ENCODE measurements at regions not wholly inside any gene's neighbourhood (a gene's known extent, or its start where the extent isn't known, plus 50 kb on each side); places are given as distances from the start of the nearest gene placed in this dataset.

- DNase-seq: no peak
- in situ Hi-C loops (cut with HindIII; ENCODE audit: low pct_ligation_motif_present, low pct_unique_long_range_greater_than_20kb, low sequenced_read_pairs): no loop called here
Observed at GRCh38 chr17:77877036-77877435, 81.5 kb upstream of the TNRC6C start.

- no peak for DNase-seq
Observed at GRCh38 chr17:77877646-77878355, 80.7 kb upstream of the TNRC6C start.

GRCh38 chr17:77879226-77879895 lies 79.1 kb upstream of the TNRC6C start:
- in situ Hi-C loops (cut with HindIII; ENCODE audit: low pct_ligation_motif_present, low pct_unique_long_range_greater_than_20kb, low sequenced_read_pairs): no loop called here
- DNase-seq: no peak

More at GRCh38 chr17:77877646-77878355, 80.7 kb upstream of the TNRC6C start:
- in situ Hi-C loops (cut with HindIII; ENCODE audit: low pct_ligation_motif_present, low pct_unique_long_range_greater_than_20kb, low sequenced_read_pairs): no loop called here

GRCh38 chr17:77879896-77880280 lies 78.6 kb upstream of the TNRC6C start:
- no peak for DNase-seq
- in situ Hi-C loops (cut with HindIII; ENCODE audit: low pct_ligation_motif_present, low pct_unique_long_range_greater_than_20kb, low sequenced_read_pairs): no loop called here

- in situ Hi-C loops (cut with HindIII; ENCODE audit: low pct_ligation_motif_present, low pct_unique_long_range_greater_than_20kb, low sequenced_read_pairs): no loop called here
- DNase-seq: no peak
Observed at GRCh38 chr17:77880711-77881450, 77.6 kb upstream of the TNRC6C start.

GRCh38 chr17:77881545-77881944 lies 77.0 kb upstream of the TNRC6C start:
- no peak for DNase-seq
- in situ Hi-C loops (cut with HindIII; ENCODE audit: low pct_ligation_motif_present, low pct_unique_long_range_greater_than_20kb, low sequenced_read_pairs): no loop called here

GRCh38 chr17:77882040-77882439 lies 76.5 kb upstream of the TNRC6C start:
- no peak for DNase-seq
- in situ Hi-C loops (cut with HindIII; ENCODE audit: low pct_ligation_motif_present, low pct_unique_long_range_greater_than_20kb, low sequenced_read_pairs): no loop called here

GRCh38 chr17:77882481-77883212 lies 75.9 kb upstream of the TNRC6C start:
- DNase-seq: peak; percentile 19

GRCh38 chr17:77883213-77883650 lies 75.3 kb upstream of the TNRC6C start:
- in situ Hi-C loops (cut with HindIII; ENCODE audit: low pct_ligation_motif_present, low pct_unique_long_range_greater_than_20kb, low sequenced_read_pairs): no loop called here
- DNase-seq: no peak

More at GRCh38 chr17:77882481-77883212, 75.9 kb upstream of the TNRC6C start:
- in situ Hi-C loops (cut with HindIII; ENCODE audit: low pct_ligation_motif_present, low pct_unique_long_range_greater_than_20kb, low sequenced_read_pairs): no loop called here

GRCh38 chr17:77884019-77884418 lies 74.5 kb upstream of the TNRC6C start:
- in situ Hi-C loops (cut with HindIII; ENCODE audit: low pct_ligation_motif_present, low pct_unique_long_range_greater_than_20kb, low sequenced_read_pairs): no loop called here
- DNase-seq: no peak

- in situ Hi-C loops (cut with HindIII; ENCODE audit: low pct_ligation_motif_present, low pct_unique_long_range_greater_than_20kb, low sequenced_read_pairs): no loop called here
- DNase-seq: no peak
Observed at GRCh38 chr17:77884967-77885641, 73.4 kb upstream of the TNRC6C start.

- DNase-seq: no peak
- in situ Hi-C loops (cut with HindIII; ENCODE audit: low pct_ligation_motif_present, low pct_unique_long_range_greater_than_20kb, low sequenced_read_pairs): no loop called here
Observed at GRCh38 chr17:77885678-77886386, 72.7 kb upstream of the TNRC6C start.

GRCh38 chr17:77886387-77886728 lies 72.1 kb upstream of the TNRC6C start:
- DNase-seq: no peak
- in situ Hi-C loops (cut with HindIII; ENCODE audit: low pct_ligation_motif_present, low pct_unique_long_range_greater_than_20kb, low sequenced_read_pairs): no loop called here

GRCh38 chr17:77887110-77887463 lies 71.4 kb upstream of the TNRC6C start:
- DNase-seq: no peak
- in situ Hi-C loops (cut with HindIII; ENCODE audit: low pct_ligation_motif_present, low pct_unique_long_range_greater_than_20kb, low sequenced_read_pairs): no loop called here

- peak; percentile 48 for DNase-seq
Observed at GRCh38 chr17:77887464-77888241, 70.8 kb upstream of the TNRC6C start.

GRCh38 chr17:77888242-77889134 lies 70.0 kb upstream of the TNRC6C start:
- in situ Hi-C loops (cut with HindIII; ENCODE audit: low pct_ligation_motif_present, low pct_unique_long_range_greater_than_20kb, low sequenced_read_pairs): no loop called here
- DNase-seq: no peak

More at GRCh38 chr17:77887464-77888241, 70.8 kb upstream of the TNRC6C start:
- in situ Hi-C loops (cut with HindIII; ENCODE audit: low pct_ligation_motif_present, low pct_unique_long_range_greater_than_20kb, low sequenced_read_pairs): no loop called here

Data from ACHN (cell line).